Common myeloid progenitor, CD34-positive (primary cell): ENCODE measurements at regions not wholly inside any gene's neighbourhood (a gene's known extent, or its start where the extent isn't known, plus 50 kb on each side); places are given as distances from the start of the nearest gene placed in this dataset.
"Not testable (repeated sequence)": the region's sequence is repeated elsewhere in the genome, so short reads cannot be mapped to it uniquely, and the experiment has no call there.

Experiments
- CTCF ChIA-PET: fragments of 350-600 bp; sonication (Branson Sonifier 250); formaldehyde crosslinking; loops from one replicate; lab custom pipeline; 2021; ENCODE audit warnings: antibody characterized with exemption; lab: Charles Lee
- POLR2A ChIA-PET: fragments of 350-600 bp; sonication (Branson Sonifier 250); formaldehyde crosslinking; loops from one replicate; lab custom pipeline; 2021; ENCODE audit warnings: antibody characterized with exemption; lab: Charles Lee
- DNase-seq, 3 donors: peaks; one replicate each; pipeline versions ENCODE4 v3.0.0 to v3.0.0-alpha.2; 2013
- H3K27ac ChIP-seq, 2 experiments: 1 replicate in 1 of 2; 2 replicates in 1 of 2; pipeline ENCODE4 v1.7.0; 2013; ENCODE audit warnings: inconsistent platforms in 2 of 2, low read length in 2 of 2, mild to moderate bottlenecking in 2 of 2, low read depth in 1 of 2, moderate library complexity in 1 of 2; ENCODE audit not compliant: severe bottlenecking in 2 of 2, insufficient read depth in 1 of 2, poor library complexity in 1 of 2
- H3K27me3 ChIP-seq, 5 experiments: replicated peaks in 2 of 5; 1 replicate in 3 of 5; 2 replicates in 2 of 5; pipeline versions ENCODE4 v1.6.1 to v1.7.0; 2013; ENCODE audit warnings: low read length in 4 of 5, mild to moderate bottlenecking in 2 of 5, moderate library complexity in 2 of 5, inconsistent platforms in 1 of 5; ENCODE audit not compliant: insufficient read depth in 5 of 5, control insufficient read depth in 4 of 5
- H3K36me3 ChIP-seq, 4 experiments: 1 replicate in 2 of 4; 2 replicates in 2 of 4; pipeline versions ENCODE4 v1.6.1 to v1.7.0; 2013; ENCODE audit warnings: low read length in 3 of 4, control low read depth in 1 of 4, mild to moderate bottlenecking in 1 of 4; ENCODE audit not compliant: control insufficient read depth in 4 of 4, insufficient read depth in 4 of 4
- H3K4me1 ChIP-seq, 4 experiments: 1 replicate in 3 of 4; 2 replicates in 1 of 4; pipeline versions ENCODE4 v1.6.1 to v1.7.1; 2013; ENCODE audit warnings: low read length in 3 of 4, mild to moderate bottlenecking in 3 of 4, control low read depth in 1 of 4, inconsistent platforms in 1 of 4, moderate library complexity in 1 of 4; ENCODE audit not compliant: control insufficient read depth in 4 of 4, insufficient read depth in 4 of 4; ENCODE audit errors: control extremely low read depth in 1 of 4
- H3K4me3 ChIP-seq, 7 experiments: 1 replicate in 4 of 7; 2 replicates in 3 of 7; pipeline versions ENCODE4 v1.5.1 to v1.7.0; 2013; ENCODE audit warnings: mild to moderate bottlenecking in 7 of 7, low read length in 6 of 7, moderate library complexity in 6 of 7, inconsistent platforms in 2 of 7, low read depth in 2 of 7, control low read depth in 1 of 7; ENCODE audit not compliant: insufficient read depth in 4 of 7, control insufficient read depth in 1 of 7; ENCODE audit errors: extremely low read depth in 1 of 7
- H3K9me3 ChIP-seq, 5 experiments: 1 replicate in 4 of 5; 2 replicates in 1 of 5; pipeline versions ENCODE4 v1.6.1 to v1.7.1; 2013; ENCODE audit warnings: low read length in 4 of 5, mild to moderate bottlenecking in 2 of 5, inconsistent platforms in 1 of 5, low read depth in 1 of 5, moderate library complexity in 1 of 5; ENCODE audit not compliant: control insufficient read depth in 4 of 5, insufficient read depth in 2 of 5; ENCODE audit errors: control extremely low read depth in 1 of 5
- whole genome bisulfite sequencing: methylation state at CpG from one replicate; pipeline ENCODE4 v1.1.5; 2013; ENCODE audit not compliant: insufficient coverage; 5-methylcytosine and 5-hydroxymethylcytosine counted together

GRCh38 chr7:41565655-41566054 is 137.2 kb downstream of the INHBA start:
- ChIA-PET POLR2A (no interaction called here), CTCF (no interaction called here)
- H3K4me1 ChIP-seq = peaks cover 11 to 21% (median 16%) of the 10 kb centered on the region in 4 experiments
- no peak overlapping the region for H3K4me3 ChIP-seq
- DNase-seq = no peak
- H3K27me3 ChIP-seq = no peaks in the 10 kb centered on the region
- H3K27ac ChIP-seq = no peak overlapping the region
- 92% methylated on average over 4 of the region's 4 CpGs for WGBS
- no peaks in the 10 kb centered on the region for H3K36me3 ChIP-seq
- no peaks in the 10 kb centered on the region for H3K9me3 ChIP-seq

- Histone ChIP-seq H3K4me1 (no peaks in the 10 kb centered on the region), H3K4me3 (no peak overlapping the region), H3K36me3 (no peaks in the 10 kb centered on the region), H3K27me3 (no peaks in the 10 kb centered on the region), H3K9me3 (peaks cover 0 to 8% (median 2%) of the 10 kb centered on the region in 5 experiments), H3K27ac (no peak overlapping the region)
- WGBS = 100% methylated on average over 2 of the region's 3 CpGs
- ChIA-PET CTCF (no interaction called here), POLR2A (no interaction called here)
- DNase-seq = no peak
Observed at GRCh38 chr7:41559426-41559825, 143.5 kb downstream of the INHBA start.

GRCh38 chr7:41554481-41554880 is 148.4 kb downstream of the INHBA start:
- H3K4me3 ChIP-seq = no peak overlapping the region
- H3K9me3 ChIP-seq = peaks cover 0 to 10% (median 2%) of the 10 kb centered on the region in 5 experiments

GRCh38 chr7:41550046-41550445 is 152.8 kb downstream of the INHBA start:
- POLR2A ChIA-PET, H3K36me3 ChIP-seq, DNase-seq, H3K27me3 ChIP-seq, H3K27ac ChIP-seq, H3K9me3 ChIP-seq, H3K4me3 ChIP-seq, CTCF ChIA-PET, H3K4me1 ChIP-seq: not testable (repeated sequence)

More at GRCh38 chr7:41554481-41554880, 148.4 kb downstream of the INHBA start:
- Histone ChIP-seq H3K27me3 (no peaks in the 10 kb centered on the region), H3K36me3 (no peaks in the 10 kb centered on the region), H3K27ac (no peak overlapping the region), H3K4me1 (no peaks in the 10 kb centered on the region)
- ChIA-PET POLR2A (no interaction called here), CTCF (interaction anchor here (1.1 kb wide), 1 partner anchor 9 kb away, joined by 3 read pairs; no protein-coding TSS in a partner anchor)
- DNase-seq = no peak

DNA sequence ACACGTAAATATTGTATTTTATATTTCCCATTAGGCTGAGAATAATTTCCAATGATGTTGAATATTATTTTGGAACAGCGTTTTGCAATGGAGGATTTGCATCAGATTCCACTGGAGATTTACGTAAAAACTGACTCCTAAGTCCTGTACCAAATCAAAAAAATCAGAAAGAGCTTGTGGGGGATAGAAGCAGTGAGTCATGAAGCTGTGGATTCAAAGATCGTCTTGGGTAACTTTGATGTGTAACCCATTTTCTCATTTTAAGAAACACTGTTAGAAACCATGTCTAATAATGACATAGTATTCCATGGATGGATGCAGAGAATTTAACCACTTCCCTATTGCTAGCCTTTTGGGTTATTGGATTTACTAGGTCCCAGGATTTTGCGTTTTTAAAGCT is 158.6 kb downstream of the INHBA start:
- CTCF ChIA-PET = no interaction called here
- POLR2A ChIA-PET = no interaction called here
- 90% methylated on average over 2 of the region's 5 CpGs for WGBS
- H3K27me3 ChIP-seq = no peaks in the 10 kb centered on the region
- no peaks in the 10 kb centered on the region for H3K36me3 ChIP-seq
- no peak overlapping the region for H3K27ac ChIP-seq
- H3K4me3 ChIP-seq = no peak overlapping the region
- no peaks in the 10 kb centered on the region for H3K4me1 ChIP-seq
- no peak for DNase-seq
- no peaks in the 10 kb centered on the region for H3K9me3 ChIP-seq

GRCh38 chr7:41540601-41541000 is 162.3 kb downstream of the INHBA start:
- Histone ChIP-seq H3K4me3 (no peak overlapping the region), H3K36me3 (no peaks in the 10 kb centered on the region), H3K27ac (no peak overlapping the region), H3K27me3 (no peaks in the 10 kb centered on the region), H3K9me3 (no peaks in the 10 kb centered on the region), H3K4me1 (no peaks in the 10 kb centered on the region)
- CTCF ChIA-PET = no interaction called here
- 94% methylated on average over 3 of the region's 3 CpGs for WGBS
- POLR2A ChIA-PET = no interaction called here
- no peak for DNase-seq

GRCh38 chr7:41538810-41539724 is 163.8 kb downstream of the INHBA start:
- Histone ChIP-seq H3K27ac (no peak overlapping the region), H3K9me3 (no peaks in the 10 kb centered on the region), H3K36me3 (no peaks in the 10 kb centered on the region), H3K27me3 (no peaks in the 10 kb centered on the region), H3K4me1 (no peaks in the 10 kb centered on the region), H3K4me3 (no peak overlapping the region)
- CTCF ChIA-PET = no interaction called here
- DNase-seq = no peak
- WGBS = 97% methylated on average over 4 of the region's 8 CpGs
- POLR2A ChIA-PET = no interaction called here
